ENCODE measurements at regions not wholly inside any gene's neighbourhood (a gene's known extent, or its start where the extent isn't known, plus 50 kb on each side); places are given as distances from the start of the nearest gene placed in this dataset.

- TF ChIP-seq SOX15 (CRISPR knock-in tag; IDR thresholded peaks at IDR 0.05) (no peak), JAZF1 (CRISPR knock-in tag; IDR thresholded peaks at IDR 0.05) (no peak), ELF4 (CRISPR knock-in tag; IDR thresholded peaks at IDR 0.05; ENCODE audit: low read depth) (no peak), CTCF (IDR thresholded peaks at IDR 0.05) (no peak), PRRX2 (CRISPR knock-in tag; IDR thresholded peaks at IDR 0.05) (no peak), KAT7 (CRISPR knock-in tag; IDR thresholded peaks at IDR 0.05; ENCODE audit: borderline replicate concordance) (no peak), GTF2I (CRISPR knock-in tag; conservative IDR thresholded peaks at IDR 0.05) (no peak), ATF6 (CRISPR knock-in tag; IDR thresholded peaks at IDR 0.05) (no peak), TP53 (CRISPR knock-in tag; IDR thresholded peaks at IDR 0.05) (no peak), HMGXB4 (CRISPR knock-in tag; IDR thresholded peaks at IDR 0.05) (no peak), ZNF416 (CRISPR knock-in tag; IDR thresholded peaks at IDR 0.05) (no peak), MAX (CRISPR knock-in tag; IDR thresholded peaks at IDR 0.05) (no peak)
- TF ChIP-seq, protein P1, sequence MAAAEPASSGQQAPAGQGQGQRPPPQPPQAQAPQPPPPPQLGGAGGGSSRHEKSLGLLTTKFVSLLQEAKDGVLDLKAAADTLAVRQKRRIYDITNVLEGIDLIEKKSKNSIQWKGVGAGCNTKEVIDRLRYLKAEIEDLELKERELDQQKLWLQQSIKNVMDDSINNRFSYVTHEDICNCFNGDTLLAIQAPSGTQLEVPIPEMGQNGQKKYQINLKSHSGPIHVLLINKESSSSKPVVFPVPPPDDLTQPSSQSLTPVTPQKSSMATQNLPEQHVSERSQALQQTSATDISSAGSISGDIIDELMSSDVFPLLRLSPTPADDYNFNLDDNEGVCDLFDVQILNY (CRISPR knock-in tag; IDR thresholded peaks at IDR 0.05): no peak
- TF ChIP-seq, protein P2, sequence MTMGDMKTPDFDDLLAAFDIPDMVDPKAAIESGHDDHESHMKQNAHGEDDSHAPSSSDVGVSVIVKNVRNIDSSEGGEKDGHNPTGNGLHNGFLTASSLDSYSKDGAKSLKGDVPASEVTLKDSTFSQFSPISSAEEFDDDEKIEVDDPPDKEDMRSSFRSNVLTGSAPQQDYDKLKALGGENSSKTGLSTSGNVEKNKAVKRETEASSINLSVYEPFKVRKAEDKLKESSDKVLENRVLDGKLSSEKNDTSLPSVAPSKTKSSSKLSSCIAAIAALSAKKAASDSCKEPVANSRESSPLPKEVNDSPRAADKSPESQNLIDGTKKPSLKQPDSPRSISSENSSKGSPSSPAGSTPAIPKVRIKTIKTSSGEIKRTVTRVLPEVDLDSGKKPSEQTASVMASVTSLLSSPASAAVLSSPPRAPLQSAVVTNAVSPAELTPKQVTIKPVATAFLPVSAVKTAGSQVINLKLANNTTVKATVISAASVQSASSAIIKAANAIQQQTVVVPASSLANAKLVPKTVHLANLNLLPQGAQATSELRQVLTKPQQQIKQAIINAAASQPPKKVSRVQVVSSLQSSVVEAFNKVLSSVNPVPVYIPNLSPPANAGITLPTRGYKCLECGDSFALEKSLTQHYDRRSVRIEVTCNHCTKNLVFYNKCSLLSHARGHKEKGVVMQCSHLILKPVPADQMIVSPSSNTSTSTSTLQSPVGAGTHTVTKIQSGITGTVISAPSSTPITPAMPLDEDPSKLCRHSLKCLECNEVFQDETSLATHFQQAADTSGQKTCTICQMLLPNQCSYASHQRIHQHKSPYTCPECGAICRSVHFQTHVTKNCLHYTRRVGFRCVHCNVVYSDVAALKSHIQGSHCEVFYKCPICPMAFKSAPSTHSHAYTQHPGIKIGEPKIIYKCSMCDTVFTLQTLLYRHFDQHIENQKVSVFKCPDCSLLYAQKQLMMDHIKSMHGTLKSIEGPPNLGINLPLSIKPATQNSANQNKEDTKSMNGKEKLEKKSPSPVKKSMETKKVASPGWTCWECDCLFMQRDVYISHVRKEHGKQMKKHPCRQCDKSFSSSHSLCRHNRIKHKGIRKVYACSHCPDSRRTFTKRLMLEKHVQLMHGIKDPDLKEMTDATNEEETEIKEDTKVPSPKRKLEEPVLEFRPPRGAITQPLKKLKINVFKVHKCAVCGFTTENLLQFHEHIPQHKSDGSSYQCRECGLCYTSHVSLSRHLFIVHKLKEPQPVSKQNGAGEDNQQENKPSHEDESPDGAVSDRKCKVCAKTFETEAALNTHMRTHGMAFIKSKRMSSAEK (CRISPR knock-in tag; IDR thresholded peaks at IDR 0.05; ENCODE audit: borderline replicate concordance): no peak
- TF ChIP-seq, protein P3, sequence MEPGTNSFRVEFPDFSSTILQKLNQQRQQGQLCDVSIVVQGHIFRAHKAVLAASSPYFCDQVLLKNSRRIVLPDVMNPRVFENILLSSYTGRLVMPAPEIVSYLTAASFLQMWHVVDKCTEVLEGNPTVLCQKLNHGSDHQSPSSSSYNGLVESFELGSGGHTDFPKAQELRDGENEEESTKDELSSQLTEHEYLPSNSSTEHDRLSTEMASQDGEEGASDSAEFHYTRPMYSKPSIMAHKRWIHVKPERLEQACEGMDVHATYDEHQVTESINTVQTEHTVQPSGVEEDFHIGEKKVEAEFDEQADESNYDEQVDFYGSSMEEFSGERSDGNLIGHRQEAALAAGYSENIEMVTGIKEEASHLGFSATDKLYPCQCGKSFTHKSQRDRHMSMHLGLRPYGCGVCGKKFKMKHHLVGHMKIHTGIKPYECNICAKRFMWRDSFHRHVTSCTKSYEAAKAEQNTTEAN (CRISPR knock-in tag; IDR thresholded peaks at IDR 0.05): no peak
- TF ChIP-seq, protein P4, sequence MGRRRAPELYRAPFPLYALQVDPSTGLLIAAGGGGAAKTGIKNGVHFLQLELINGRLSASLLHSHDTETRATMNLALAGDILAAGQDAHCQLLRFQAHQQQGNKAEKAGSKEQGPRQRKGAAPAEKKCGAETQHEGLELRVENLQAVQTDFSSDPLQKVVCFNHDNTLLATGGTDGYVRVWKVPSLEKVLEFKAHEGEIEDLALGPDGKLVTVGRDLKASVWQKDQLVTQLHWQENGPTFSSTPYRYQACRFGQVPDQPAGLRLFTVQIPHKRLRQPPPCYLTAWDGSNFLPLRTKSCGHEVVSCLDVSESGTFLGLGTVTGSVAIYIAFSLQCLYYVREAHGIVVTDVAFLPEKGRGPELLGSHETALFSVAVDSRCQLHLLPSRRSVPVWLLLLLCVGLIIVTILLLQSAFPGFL (CRISPR knock-in tag; IDR thresholded peaks at IDR 0.05; ENCODE audit: borderline replicate concordance): no peak
- H3K27me3 Mint-ChIP-seq (ENCODE audit: low read depth): peaks cover 4% of the 10 kb centered on the region
- no peak overlapping the region for H3K4me3 Mint-ChIP-seq
- DNase-seq (ENCODE audit: low spot score) (no peak), ATAC-seq (no peak)
- ChIA-PET CTCF (no interaction called here), POLR2A (no interaction called here)
- peaks cover 11% of the 10 kb centered on the region for H3K4me1 Mint-ChIP-seq
- peaks cover 5% of the 10 kb centered on the region for H3K9me3 Mint-ChIP-seq
- H3K27ac Mint-ChIP-seq: no peak overlapping the region; the same call in 1 of the 2 replicates
- peaks cover 6% of the 10 kb centered on the region; the same call in 1 of the 2 replicates for H3K36me3 Mint-ChIP-seq
Observed at GRCh38 chr6:168373389-168373788, 53.8 kb upstream of the DACT2 start.
